ENCODE measurements at regions not wholly inside any gene's neighbourhood (a gene's known extent, or its start where the extent isn't known, plus 50 kb on each side); places are given as distances from the start of the nearest gene placed in this dataset.

DNA sequence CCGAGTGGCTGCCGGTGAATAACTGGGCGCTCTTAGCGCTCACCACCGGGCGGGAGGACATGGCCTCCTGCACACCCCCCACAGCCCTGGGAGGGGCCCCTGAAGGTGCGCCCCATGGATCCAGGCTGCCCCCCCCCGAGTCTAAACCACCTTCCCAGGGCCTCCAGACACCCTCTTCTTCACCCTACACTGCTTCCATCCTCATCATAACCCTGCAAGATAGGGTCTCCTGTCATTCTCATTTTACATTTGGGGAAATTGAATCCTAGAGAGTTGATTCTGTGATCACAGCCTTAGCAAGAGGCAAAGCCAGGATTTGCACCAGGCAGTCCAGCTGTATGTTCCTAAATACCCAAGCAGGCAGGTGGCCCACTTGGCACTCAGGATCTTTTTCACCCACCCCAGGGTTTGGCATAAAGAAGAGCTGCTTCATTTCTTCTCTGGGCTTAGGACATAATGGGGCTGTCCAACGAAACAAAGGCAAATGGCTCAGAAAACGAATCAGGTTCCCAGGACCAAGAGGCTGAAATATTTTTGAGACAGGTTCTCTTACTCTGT lies 110.8 kb downstream of the PTPRS start:
- TF ChIP-seq EZH2 (IDR thresholded peaks at IDR 0.05; ENCODE audit: low read depth, low read length, severe bottlenecking) = no peak
- no peak for TF ChIP-seq PHF8 (conservative IDR thresholded peaks at IDR 0.05; ENCODE audit: low read depth, low read length)
- no peak for TF ChIP-seq POLR2A (IDR thresholded peaks at IDR 0.05; ENCODE audit: control extremely low read depth in 1 of 2, low read depth in 2 of 2, low read length in 2 of 2)
- TF ChIP-seq RFX5 (IDR thresholded peaks at IDR 0.05; ENCODE audit: borderline replicate concordance, low read depth, low read length) = no peak
- TF ChIP-seq CEBPB (IDR thresholded peaks at IDR 0.05; ENCODE audit: low read depth, low read length) = no peak
- no peak for TF ChIP-seq CTCF (IDR thresholded peaks at IDR 0.05; ENCODE audit: control extremely low read depth in 1 of 3, insufficient read depth in 1 of 3, low read depth in 1 of 3, low read length in 3 of 3)
- no peak for TF ChIP-seq SIX5 (IDR thresholded peaks at IDR 0.05; ENCODE audit: low read depth, low read length)
- TF ChIP-seq RNF2 (IDR thresholded peaks at IDR 0.05; ENCODE audit: borderline replicate concordance, low read depth, low read length, missing control alignments, poor library complexity, severe bottlenecking) = no peak
- TF ChIP-seq CBX8 (IDR thresholded peaks at IDR 0.05; ENCODE audit: borderline replicate concordance, low read depth, low read length) = no peak
- no peak for TF ChIP-seq ASH2L (IDR thresholded peaks at IDR 0.05; ENCODE audit: low read length)
- TF ChIP-seq SIN3A (conservative IDR thresholded peaks at IDR 0.05 in 1 of 2, IDR thresholded peaks at IDR 0.05 in 1 of 2; ENCODE audit: low read depth in 1 of 2, low read length in 2 of 2) = no peak

All from H1 (cell line).